Activated T-helper 2 cell treated with anti-CD3 and anti-CD28 coated beads, Interferon-gamma antibody, Interleukin-2, Interleukin-4, amounts not matched to agents 10 μg/mL and 5 μg/mL and 100 μg/mL, durations not matched to agents 14 hours and 24 hours and 36 hours (primary cell): ENCODE measurements at regions not wholly inside any gene's neighbourhood (a gene's known extent, or its start where the extent isn't known, plus 50 kb on each side); places are given as distances from the start of the nearest gene placed in this dataset.
"Not testable (repeated sequence)": the region's sequence is repeated elsewhere in the genome, so short reads cannot be mapped to it uniquely, and the experiment has no call there.

Source experiments
- DNase-seq: peaks from one replicate; pipeline ENCODE4 v3.0.0; 2021; ENCODE audit warnings: low spot score
- H3K27ac Mint-ChIP-seq: one replicate; pipeline ENCODE4 v1.8.0; 2021; ENCODE audit warnings: mixed read lengths
- H3K27me3 Mint-ChIP-seq: one replicate; pipeline ENCODE4 v1.8.0; 2021; ENCODE audit warnings: low read depth, mixed read lengths
- H3K36me3 Mint-ChIP-seq: one replicate; pipeline ENCODE4 v1.8.0; 2021; ENCODE audit warnings: low read depth, mixed read lengths
- H3K4me1 Mint-ChIP-seq: one replicate; pipeline ENCODE4 v1.8.0; 2021; ENCODE audit warnings: low read depth, mixed read lengths
- H3K4me3 Mint-ChIP-seq: one replicate; pipeline ENCODE4 v1.8.0; 2021; ENCODE audit warnings: low read depth, mild to moderate bottlenecking, moderate library complexity, mixed read lengths
- H3K9me3 Mint-ChIP-seq: one replicate; pipeline ENCODE4 v1.8.0; 2021; ENCODE audit warnings: mixed read lengths
- intact Hi-C: fragments of 100-400 bp; cut with micrococcal nuclease; formaldehyde crosslinking; loops from one replicate; pipeline ENCODE4 v1.15.1; 2023

DNA sequence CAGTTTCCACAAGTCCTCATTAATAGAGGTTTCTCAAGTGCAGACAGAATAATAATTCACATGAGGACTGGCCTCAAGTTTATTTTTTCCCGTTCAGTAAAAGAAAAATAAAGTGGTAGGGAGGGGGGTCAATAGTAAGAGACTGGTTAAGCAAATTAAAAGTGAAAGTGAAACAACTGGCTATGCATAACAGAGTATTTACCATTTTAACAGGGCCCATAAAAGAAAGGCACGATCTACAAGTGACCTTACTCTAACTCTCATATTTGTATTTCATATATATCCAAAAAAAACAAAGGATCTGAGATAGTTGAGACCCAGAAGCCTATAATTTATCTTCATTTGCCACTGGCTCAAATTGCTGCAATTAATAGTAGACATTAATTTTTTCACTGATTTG, 686.3 kb downstream of the NTRK3 start:
- DNase-seq = no peak
- H3K27me3 Mint-ChIP-seq = no peaks in the 10 kb centered on the region
- peaks cover 5% of the 10 kb centered on the region for H3K4me1 Mint-ChIP-seq
- no peak overlapping the region for H3K27ac Mint-ChIP-seq
- no peaks in the 10 kb centered on the region for H3K36me3 Mint-ChIP-seq
- intact Hi-C loops = no loop called here
- H3K9me3 Mint-ChIP-seq = no peaks in the 10 kb centered on the region
- H3K4me3 Mint-ChIP-seq = no peak overlapping the region

DNA sequence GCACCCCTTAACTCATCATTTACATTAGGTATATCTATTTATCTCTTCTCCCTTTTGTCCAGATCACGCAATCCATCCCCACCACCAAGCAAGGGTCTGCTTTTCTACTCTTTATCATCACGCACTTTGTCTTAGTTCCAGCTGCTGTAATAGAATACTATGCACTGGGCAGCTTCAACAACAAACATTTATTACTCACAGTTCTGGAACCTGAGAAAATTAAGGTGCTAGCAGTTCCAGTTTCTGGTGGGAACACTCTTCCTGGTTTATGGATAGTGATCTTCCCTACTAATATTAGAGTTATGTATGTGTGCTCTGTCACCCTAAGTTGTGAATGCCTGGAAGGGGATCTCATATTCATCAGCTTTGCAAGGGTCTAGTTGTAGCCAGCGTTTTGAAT, 687.0 kb downstream of the NTRK3 start:
- intact Hi-C loops = no loop called here
- no peaks in the 10 kb centered on the region for H3K27me3 Mint-ChIP-seq
- H3K27ac Mint-ChIP-seq = no peak overlapping the region
- no peak for DNase-seq
- H3K4me1 Mint-ChIP-seq = peaks cover 5% of the 10 kb centered on the region
- no peaks in the 10 kb centered on the region for H3K36me3 Mint-ChIP-seq
- no peaks in the 10 kb centered on the region for H3K9me3 Mint-ChIP-seq
- no peak overlapping the region for H3K4me3 Mint-ChIP-seq

DNA sequence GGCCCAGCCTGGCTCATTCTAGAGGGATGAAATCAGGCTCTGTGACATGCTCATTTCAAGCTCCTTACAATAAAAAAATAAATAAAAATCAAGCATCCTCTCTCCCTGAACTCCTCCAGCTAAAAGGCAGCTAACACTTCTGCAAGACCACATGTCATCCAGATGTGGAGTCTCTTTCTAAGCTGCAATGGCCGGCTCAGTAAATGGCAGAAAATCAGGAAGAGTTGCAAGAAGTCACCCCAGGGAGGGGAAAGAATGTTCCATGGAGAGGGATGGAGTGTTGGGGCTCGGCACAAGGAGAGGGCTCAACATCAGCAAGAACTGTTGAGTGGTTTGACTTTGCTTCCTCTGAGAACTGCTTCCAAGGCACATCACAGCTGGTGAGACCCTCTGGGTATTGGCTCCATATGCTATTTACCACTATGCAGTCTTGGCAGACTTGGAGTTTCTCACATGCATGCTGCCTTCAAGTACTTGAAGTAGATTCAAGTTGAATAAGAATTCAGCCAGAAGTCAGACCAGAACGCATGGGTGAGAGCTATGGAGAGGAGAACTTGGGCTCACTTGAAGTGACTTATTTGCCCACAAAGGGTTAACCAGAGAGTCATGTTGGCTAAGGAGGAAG, 689.0 kb downstream of the NTRK3 start:
- no peaks in the 10 kb centered on the region for H3K36me3 Mint-ChIP-seq
- DNase-seq = no peak
- no peak overlapping the region for H3K4me3 Mint-ChIP-seq
- H3K27ac Mint-ChIP-seq = no peak overlapping the region
- no peaks in the 10 kb centered on the region for H3K27me3 Mint-ChIP-seq
- no peaks in the 10 kb centered on the region for H3K9me3 Mint-ChIP-seq
- H3K4me1 Mint-ChIP-seq = peaks cover 5% of the 10 kb centered on the region
- intact Hi-C loops = no loop called here

DNA sequence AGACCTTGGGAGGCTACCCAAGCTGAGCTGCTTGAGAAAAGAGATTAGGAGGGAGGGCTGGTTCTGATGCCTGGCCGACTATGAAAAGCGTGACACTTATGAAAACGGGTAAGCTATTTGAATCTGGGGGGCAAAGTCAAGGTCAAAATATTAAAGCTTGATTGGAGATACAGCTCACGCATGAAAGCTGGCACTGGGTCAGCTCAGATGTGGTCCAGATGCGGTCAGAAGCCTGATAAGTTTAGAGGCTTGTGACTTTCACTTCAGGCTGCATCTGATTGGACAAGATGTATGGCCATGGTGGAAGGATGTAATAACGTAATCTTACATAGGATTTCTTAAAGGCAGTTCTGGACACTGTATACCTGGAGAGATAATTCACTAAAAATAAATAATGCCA, 690.3 kb downstream of the NTRK3 start:
- Mint-ChIP-seq H3K27me3 (no peaks in the 10 kb centered on the region), H3K36me3 (no peaks in the 10 kb centered on the region), H3K27ac (no peak overlapping the region), H3K9me3 (peaks cover 5% of the 10 kb centered on the region), H3K4me3 (no peak overlapping the region), H3K4me1 (peaks cover 5% of the 10 kb centered on the region)
- no peak for DNase-seq
- intact Hi-C loops = no loop called here

DNA sequence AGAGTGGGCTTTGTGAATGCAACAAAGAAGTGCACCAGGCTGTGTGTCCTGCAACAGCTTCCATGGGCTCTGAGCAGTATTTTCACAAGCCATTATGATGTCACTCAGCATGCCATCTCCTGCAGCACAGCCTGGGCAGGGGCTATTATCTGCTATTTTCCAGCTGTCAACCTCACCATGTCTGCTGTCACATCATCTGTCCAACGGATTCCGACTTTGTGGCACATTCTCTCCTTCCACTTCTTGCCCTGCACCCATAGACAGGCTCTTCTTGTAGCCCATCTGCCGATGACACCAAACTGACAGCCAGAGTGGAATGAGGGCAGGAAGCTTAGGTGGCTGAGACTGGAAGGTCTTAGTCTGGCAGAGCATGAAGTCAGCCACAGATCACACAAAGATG, 691.9 kb downstream of the NTRK3 start:
- Mint-ChIP-seq H3K27me3 (no peaks in the 10 kb centered on the region), H3K4me3 (no peak overlapping the region), H3K4me1 (peaks cover under 1% of the 10 kb centered on the region), H3K36me3 (no peaks in the 10 kb centered on the region), H3K9me3 (peaks cover 9% of the 10 kb centered on the region), H3K27ac (no peak overlapping the region)
- no peak for DNase-seq
- intact Hi-C loops = no loop called here

DNA sequence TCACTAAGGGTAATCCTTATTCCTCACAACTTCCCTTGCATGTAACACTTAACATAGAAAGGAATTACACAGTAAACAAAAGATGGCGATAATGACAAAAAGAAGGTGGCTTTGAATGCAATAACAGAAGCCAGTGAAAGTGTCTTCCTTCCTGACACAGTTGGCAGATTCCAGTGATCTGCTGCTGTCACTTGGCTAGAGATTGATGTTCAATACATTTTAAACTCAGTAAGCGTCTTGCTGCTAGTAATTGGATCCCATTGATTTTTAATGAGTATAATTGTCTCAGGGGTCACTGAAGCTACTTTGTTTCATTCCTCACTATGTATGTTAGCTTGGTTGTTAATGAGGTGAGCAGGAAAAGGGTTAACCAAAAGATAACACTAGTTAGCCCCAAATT, 692.7 kb downstream of the NTRK3 start:
- no peaks in the 10 kb centered on the region for H3K27me3 Mint-ChIP-seq
- no peak for DNase-seq
- H3K4me3 Mint-ChIP-seq = no peak overlapping the region
- no peaks in the 10 kb centered on the region for H3K36me3 Mint-ChIP-seq
- no peaks in the 10 kb centered on the region for H3K4me1 Mint-ChIP-seq
- intact Hi-C loops = no loop called here
- H3K27ac Mint-ChIP-seq = no peak overlapping the region
- H3K9me3 Mint-ChIP-seq = peaks cover 9% of the 10 kb centered on the region

DNA sequence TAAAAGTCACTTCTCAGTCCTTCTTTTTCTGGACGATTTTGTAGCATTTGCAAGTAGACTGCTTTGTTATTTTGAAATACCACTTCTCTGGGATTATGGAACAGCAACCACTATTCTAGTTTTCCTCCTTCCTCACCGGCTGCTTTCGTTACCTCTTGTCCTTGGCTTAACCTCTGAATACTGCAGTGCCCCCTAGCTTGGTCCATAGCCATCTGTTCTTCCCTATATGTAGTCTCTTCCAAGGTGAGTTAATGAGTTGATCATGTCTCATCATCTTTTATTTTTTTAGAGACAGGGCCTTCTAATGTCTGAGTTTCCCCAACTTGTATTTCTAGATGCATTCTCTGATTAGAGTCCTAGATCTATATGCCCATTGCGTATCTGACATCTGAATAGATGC, 694.3 kb downstream of the NTRK3 start:
- Mint-ChIP-seq H3K9me3 (peaks cover 9% of the 10 kb centered on the region), H3K27ac (no peak overlapping the region), H3K4me1 (no peaks in the 10 kb centered on the region), H3K27me3 (no peaks in the 10 kb centered on the region), H3K4me3 (no peak overlapping the region), H3K36me3 (no peaks in the 10 kb centered on the region)
- intact Hi-C loops = no loop called here
- DNase-seq = no peak

DNA sequence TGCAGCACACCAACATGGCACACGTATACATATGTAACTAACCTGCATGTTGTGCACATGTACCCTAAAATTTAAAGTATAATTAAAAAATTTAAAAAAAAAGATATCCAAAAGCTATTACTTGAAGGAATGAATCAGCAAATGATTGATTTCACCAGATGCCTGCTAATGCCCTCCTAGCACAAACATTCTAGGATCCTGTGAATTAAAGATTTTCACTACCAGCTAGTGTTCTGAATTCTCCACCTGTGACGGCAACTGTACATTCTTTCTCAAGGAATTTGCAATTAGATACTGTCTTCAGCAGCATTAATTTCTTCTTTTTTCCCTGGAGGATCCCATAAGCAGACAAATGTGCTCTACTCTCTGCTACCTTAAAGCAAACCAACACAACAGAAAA, 694.9 kb downstream of the NTRK3 start:
- no peaks in the 10 kb centered on the region for H3K4me1 Mint-ChIP-seq
- intact Hi-C loops = no loop called here
- no peak overlapping the region for H3K27ac Mint-ChIP-seq
- H3K9me3 Mint-ChIP-seq = peaks cover 9% of the 10 kb centered on the region
- no peak for DNase-seq
- H3K36me3 Mint-ChIP-seq = no peaks in the 10 kb centered on the region
- no peak overlapping the region for H3K4me3 Mint-ChIP-seq
- H3K27me3 Mint-ChIP-seq = no peaks in the 10 kb centered on the region

DNA sequence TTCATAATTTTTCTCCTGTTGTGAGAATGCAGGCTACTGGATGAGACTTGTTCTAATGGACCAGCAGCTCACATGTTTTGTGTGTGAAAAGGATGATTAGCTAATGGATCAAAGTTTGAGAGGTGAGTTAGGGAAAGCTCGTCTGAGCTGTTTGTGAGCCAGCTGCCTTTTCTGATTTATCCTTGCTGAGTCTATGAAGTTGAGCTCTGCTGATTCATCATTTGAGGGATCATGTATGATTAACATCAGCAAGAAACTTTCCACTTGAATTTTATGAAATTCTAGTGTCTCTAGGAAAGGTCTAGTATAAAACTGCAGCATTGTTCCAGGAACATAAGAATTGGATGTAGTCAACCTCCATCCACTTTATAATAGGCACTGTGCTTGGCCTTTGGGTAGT, 698.7 kb downstream of the NTRK3 start:
- no peaks in the 10 kb centered on the region for H3K27me3 Mint-ChIP-seq
- no peaks in the 10 kb centered on the region for H3K4me1 Mint-ChIP-seq
- H3K4me3 Mint-ChIP-seq = no peak overlapping the region
- no peak for DNase-seq
- no peak overlapping the region for H3K27ac Mint-ChIP-seq
- H3K36me3 Mint-ChIP-seq = no peaks in the 10 kb centered on the region
- intact Hi-C loops = no loop called here
- H3K9me3 Mint-ChIP-seq = peaks cover 13% of the 10 kb centered on the region

DNA sequence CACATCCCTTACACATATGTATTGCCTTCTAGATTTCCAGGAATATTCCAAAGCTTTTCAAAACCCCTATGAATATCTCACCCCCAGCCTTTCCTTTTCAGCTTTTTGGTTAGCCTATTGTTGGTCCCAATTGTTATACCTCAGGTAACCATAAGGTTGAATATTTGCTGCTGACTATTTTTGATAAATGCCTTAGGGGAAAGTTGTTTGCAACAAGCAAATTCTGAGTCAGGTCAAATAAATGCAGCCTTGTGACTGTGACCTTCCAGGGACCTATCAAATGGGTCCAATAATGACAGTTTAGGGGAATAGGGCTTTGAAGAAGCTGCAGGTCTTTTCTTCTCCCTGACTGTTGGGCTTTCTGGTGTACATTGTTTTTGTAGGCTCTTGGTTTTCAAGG, 699.7 kb downstream of the NTRK3 start:
- no peak for DNase-seq
- H3K4me3 Mint-ChIP-seq = no peak overlapping the region
- no peaks in the 10 kb centered on the region for H3K4me1 Mint-ChIP-seq
- H3K27me3 Mint-ChIP-seq = no peaks in the 10 kb centered on the region
- H3K27ac Mint-ChIP-seq = no peak overlapping the region
- intact Hi-C loops = no loop called here
- H3K9me3 Mint-ChIP-seq = peaks cover 9% of the 10 kb centered on the region
- no peaks in the 10 kb centered on the region for H3K36me3 Mint-ChIP-seq

DNA sequence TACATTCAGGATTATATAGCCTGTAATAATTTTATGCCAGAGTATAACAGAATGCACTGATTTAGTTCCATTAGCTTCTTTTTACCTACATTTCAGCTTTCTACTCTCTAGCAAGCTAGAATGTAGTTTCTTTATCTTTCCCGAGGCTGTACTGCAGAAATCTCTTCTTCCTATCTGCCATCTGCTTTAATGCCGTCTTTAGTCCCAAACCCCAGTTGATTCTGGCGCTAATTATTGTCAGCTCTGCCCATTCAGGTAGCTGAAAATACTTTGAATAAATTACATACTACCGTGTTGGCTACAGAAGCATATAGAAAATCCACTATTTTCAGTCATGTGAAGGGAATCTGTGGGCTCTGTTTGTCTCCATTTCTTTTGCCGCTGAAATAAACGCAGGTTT, 706.7 kb downstream of the NTRK3 start:
- Mint-ChIP-seq H3K9me3 (peaks cover 4% of the 10 kb centered on the region), H3K27me3 (no peaks in the 10 kb centered on the region), H3K27ac (no peak overlapping the region), H3K4me1 (no peaks in the 10 kb centered on the region), H3K4me3 (no peak overlapping the region), H3K36me3 (no peaks in the 10 kb centered on the region)
- no peak for DNase-seq
- intact Hi-C loops = no loop called here

DNA sequence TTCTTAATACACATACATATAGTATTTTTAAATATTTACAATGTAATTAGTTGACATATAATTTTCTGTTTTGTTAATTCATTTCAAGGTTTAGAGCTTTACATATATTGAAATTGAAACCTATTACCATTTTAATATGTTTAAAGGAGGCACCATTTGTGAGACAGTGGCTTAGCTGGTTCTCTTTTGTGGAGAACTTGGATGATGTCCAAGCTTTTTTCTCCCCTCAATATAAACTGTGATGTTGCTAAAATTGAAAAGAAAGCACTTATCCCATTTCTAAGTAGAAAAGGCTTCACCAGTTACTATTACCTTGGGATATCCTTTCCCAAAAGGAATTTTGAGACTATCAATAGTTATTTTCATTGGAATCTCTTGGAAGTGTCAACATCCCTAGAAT, 707.2 kb downstream of the NTRK3 start:
- peaks cover 4% of the 10 kb centered on the region for H3K9me3 Mint-ChIP-seq
- H3K27ac Mint-ChIP-seq = no peak overlapping the region
- H3K36me3 Mint-ChIP-seq = no peaks in the 10 kb centered on the region
- no peak overlapping the region for H3K4me3 Mint-ChIP-seq
- no peaks in the 10 kb centered on the region for H3K4me1 Mint-ChIP-seq
- intact Hi-C loops = no loop called here
- H3K27me3 Mint-ChIP-seq = no peaks in the 10 kb centered on the region
- DNase-seq = no peak

DNA sequence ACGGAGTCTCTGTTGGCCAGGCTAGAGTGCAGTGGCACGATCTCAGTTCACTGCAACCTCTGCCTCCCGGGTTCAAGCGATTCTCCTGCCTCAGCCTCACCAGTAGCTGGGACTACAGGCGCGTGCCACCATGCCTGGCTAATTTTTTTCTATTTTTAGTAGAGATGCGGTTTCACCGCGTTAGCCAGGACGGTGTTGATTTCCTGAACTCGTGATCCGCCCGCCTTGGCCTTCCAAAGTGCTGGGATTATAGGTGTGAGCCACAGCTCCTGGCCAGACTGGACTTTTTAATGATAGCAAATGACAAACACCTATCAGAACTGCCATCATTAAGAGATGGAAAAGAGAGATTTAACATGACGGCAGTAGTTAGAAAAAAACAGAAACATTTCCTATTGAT, 707.9 kb downstream of the NTRK3 start:
- H3K27ac Mint-ChIP-seq, DNase-seq, H3K27me3 Mint-ChIP-seq, intact Hi-C loops, H3K36me3 Mint-ChIP-seq, H3K4me3 Mint-ChIP-seq, H3K4me1 Mint-ChIP-seq, H3K9me3 Mint-ChIP-seq: not testable (repeated sequence)

DNA sequence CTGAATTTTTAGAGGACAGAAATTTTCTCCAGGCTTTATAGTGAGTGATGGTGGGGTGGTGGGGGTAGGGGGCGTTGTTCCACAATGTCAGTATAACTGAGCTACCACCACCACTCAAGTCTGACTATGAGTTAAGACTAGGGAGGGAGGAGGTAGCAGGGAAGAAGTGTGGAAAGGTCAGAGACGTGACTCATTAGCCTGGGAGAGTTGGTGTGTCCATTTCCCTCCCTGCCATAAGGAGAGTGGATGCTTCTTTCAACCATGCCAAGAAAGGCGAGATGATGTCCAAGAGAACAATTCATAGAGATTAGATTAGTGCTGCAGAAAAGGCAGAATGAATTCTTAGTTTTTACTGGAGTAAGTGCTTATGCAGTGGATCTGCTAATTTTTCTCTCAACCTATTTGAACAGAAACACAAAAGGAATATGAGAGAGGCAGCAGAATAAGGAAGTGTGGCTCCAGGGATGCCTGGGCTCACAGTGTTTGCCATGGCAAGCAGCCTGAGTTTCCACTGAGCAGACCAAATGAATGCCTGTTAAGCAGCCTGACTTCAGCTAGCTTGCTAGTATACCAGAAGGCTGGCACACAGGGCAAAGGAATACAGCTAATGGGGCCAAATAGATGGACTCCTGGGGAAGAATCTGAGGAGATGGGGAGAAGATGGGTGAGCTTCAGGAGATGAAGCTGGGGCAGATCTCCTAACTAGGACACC, 708.9 kb downstream of the NTRK3 start:
- Mint-ChIP-seq H3K4me3 (no peak overlapping the region), H3K4me1 (no peaks in the 10 kb centered on the region), H3K36me3 (no peaks in the 10 kb centered on the region), H3K9me3 (no peaks in the 10 kb centered on the region), H3K27ac (no peak overlapping the region), H3K27me3 (no peaks in the 10 kb centered on the region)
- intact Hi-C loops = no loop called here
- DNase-seq = no peak
